ENCODE measurements at regions not wholly inside any gene's neighbourhood (a gene's known extent, or its start where the extent isn't known, plus 50 kb on each side); places are given as distances from the start of the nearest gene placed in this dataset.

DNA sequence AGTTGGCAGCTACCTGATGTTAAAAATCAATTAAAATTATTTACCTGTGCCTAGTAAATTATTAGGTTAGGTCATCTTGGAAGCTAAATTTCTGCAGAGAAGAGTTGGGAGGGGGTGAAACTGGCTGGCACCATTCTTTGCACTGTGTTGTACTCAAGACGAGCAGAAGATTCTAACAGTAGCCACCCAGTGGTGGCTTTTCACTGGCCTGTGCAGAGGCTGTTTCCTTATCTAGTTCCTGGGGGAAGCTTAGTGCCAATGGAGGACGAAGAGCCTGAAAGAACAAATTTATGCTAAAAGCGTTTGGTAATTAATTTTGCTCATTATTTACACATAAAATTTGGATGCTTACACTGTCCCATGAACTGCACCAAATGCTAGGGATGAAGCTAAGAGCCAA lies 595.3 kb downstream of the XPNPEP1 start:
- TF ChIP-seq, protein P1, sequence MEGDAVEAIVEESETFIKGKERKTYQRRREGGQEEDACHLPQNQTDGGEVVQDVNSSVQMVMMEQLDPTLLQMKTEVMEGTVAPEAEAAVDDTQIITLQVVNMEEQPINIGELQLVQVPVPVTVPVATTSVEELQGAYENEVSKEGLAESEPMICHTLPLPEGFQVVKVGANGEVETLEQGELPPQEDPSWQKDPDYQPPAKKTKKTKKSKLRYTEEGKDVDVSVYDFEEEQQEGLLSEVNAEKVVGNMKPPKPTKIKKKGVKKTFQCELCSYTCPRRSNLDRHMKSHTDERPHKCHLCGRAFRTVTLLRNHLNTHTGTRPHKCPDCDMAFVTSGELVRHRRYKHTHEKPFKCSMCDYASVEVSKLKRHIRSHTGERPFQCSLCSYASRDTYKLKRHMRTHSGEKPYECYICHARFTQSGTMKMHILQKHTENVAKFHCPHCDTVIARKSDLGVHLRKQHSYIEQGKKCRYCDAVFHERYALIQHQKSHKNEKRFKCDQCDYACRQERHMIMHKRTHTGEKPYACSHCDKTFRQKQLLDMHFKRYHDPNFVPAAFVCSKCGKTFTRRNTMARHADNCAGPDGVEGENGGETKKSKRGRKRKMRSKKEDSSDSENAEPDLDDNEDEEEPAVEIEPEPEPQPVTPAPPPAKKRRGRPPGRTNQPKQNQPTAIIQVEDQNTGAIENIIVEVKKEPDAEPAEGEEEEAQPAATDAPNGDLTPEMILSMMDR (IDR thresholded peaks at IDR 0.05; ENCODE audit: low read length): no peak; the same call in 1 of the 2 replicates
- TF ChIP-seq EZH2 (IDR thresholded peaks at IDR 0.05; ENCODE audit: borderline replicate concordance, low read length): no peak

Measured in OCI-LY1 (cell line).